Tibial artery (tissue), 4 donors: ENCODE measurements at regions not wholly inside any gene's neighbourhood (a gene's known extent, or its start where the extent isn't known, plus 50 kb on each side); places are given as distances from the start of the nearest gene placed in this dataset.

Source experiments
- DNase-seq, 2 donors: peaks; one replicate each; pipeline ENCODE4 v3.0.0-alpha.2; 2019
- H3K27ac ChIP-seq, 2 donors: fragments of 200-600 bp; sonication (generic) in 1 of 2; 1 replicate in 1 of 2; 2 replicates in 1 of 2; pipeline ENCODE4 v1.5.1; 2018 to 2019; ENCODE audit warnings: mild to moderate bottlenecking in 1 of 2
- H3K27me3 ChIP-seq, 2 donors: fragments of 200-600 bp; sonication (generic) in 1 of 2; one replicate each; pipeline versions ENCODE4 v1.5.1 to v1.6.0; 2016 to 2019
- H3K36me3 ChIP-seq, 3 donors: fragments of 200-600 bp; sonication (generic) in 2 of 3; one replicate each; pipeline ENCODE4 v1.5.1; 2016 to 2019; ENCODE audit warnings: mild to moderate bottlenecking in 2 of 3
- H3K4me1 ChIP-seq, 4 donors: fragments of 200-600 bp; sonication (generic) in 2 of 4; 1 replicate in 3 of 4; 2 replicates in 1 of 4; pipeline ENCODE4 v1.5.1; 2016 to 2019
- H3K4me3 ChIP-seq, 2 donors: fragments of 200-600 bp; sonication (generic) in 1 of 2; 1 replicate in 1 of 2; 2 replicates in 1 of 2; pipeline ENCODE4 v1.5.1; 2018 to 2019; ENCODE audit warnings: mild to moderate bottlenecking in 2 of 2
- H3K9me3 ChIP-seq, 3 donors: fragments of 200-600 bp; sonication (generic) in 1 of 3; one replicate each; pipeline ENCODE4 v1.5.1; 2016 to 2019
- CTCF ChIP-seq, 2 experiments: fragments of 200-600 bp in 1 of 2; fragments of 450-650 bp in 1 of 2; IDR thresholded peaks; one replicate each; pipeline ENCODE4 v1.5.1; 2017 to 2019; ENCODE audit warnings: antibody characterized with exemption in 2 of 2, mild to moderate bottlenecking in 1 of 2, moderate library complexity in 1 of 2
- intact Hi-C: fragments of 100-400 bp; cut with DNase I; formaldehyde crosslinking; loops from one replicate; pipeline ENCODE4 v1.15.0; 2023; ENCODE audit warnings: low total_unique reads

GRCh38 chr2:82172483-82172882, 1867.9 kb upstream of the LRRTM1 start:
- Histone ChIP-seq H3K36me3 (no peaks in the 10 kb centered on the region), H3K4me3 (no peak overlapping the region), H3K4me1 (no peaks in the 10 kb centered on the region), H3K9me3 (no peaks in the 10 kb centered on the region), H3K27ac (no peak overlapping the region), H3K27me3 (no peaks in the 10 kb centered on the region)
- TF ChIP-seq CTCF (IDR thresholded peaks at IDR 0.05), result no peak
- intact Hi-C loops, result no loop called here
- no peak for DNase-seq

- intact Hi-C loops, result no loop called here
Measured at GRCh38 chr2:82169379-82169778, 1864.8 kb upstream of the LRRTM1 start.

GRCh38 chr2:82165377-82165776, 1860.8 kb upstream of the LRRTM1 start:
- H3K9me3 ChIP-seq, result no peaks in the 10 kb centered on the region
- DNase-seq, result no peak
- intact Hi-C loops, result no loop called here

More at GRCh38 chr2:82169379-82169778, 1864.8 kb upstream of the LRRTM1 start:
- Histone ChIP-seq H3K4me1 (no peaks in the 10 kb centered on the region), H3K27me3 (no peaks in the 10 kb centered on the region), H3K27ac (no peak overlapping the region), H3K9me3 (no peaks in the 10 kb centered on the region), H3K4me3 (no peak overlapping the region), H3K36me3 (no peaks in the 10 kb centered on the region)
- TF ChIP-seq CTCF (IDR thresholded peaks at IDR 0.05), result no peak
- DNase-seq, result no peak

GRCh38 chr2:82158150-82158549, 1853.6 kb upstream of the LRRTM1 start:
- no peak for DNase-seq
- intact Hi-C loops, result no loop called here
- Histone ChIP-seq H3K27me3 (no peaks in the 10 kb centered on the region), H3K27ac (no peak overlapping the region), H3K36me3 (no peaks in the 10 kb centered on the region), H3K4me1 (no peaks in the 10 kb centered on the region), H3K9me3 (no peaks in the 10 kb centered on the region), H3K4me3 (no peak overlapping the region)
- TF ChIP-seq CTCF (IDR thresholded peaks at IDR 0.05), result no peak

More at GRCh38 chr2:82165377-82165776, 1860.8 kb upstream of the LRRTM1 start:
- Histone ChIP-seq H3K27ac (no peak overlapping the region), H3K27me3 (no peaks in the 10 kb centered on the region), H3K4me3 (no peak overlapping the region), H3K36me3 (no peaks in the 10 kb centered on the region), H3K4me1 (no peaks in the 10 kb centered on the region)
- no peak for TF ChIP-seq CTCF (IDR thresholded peaks at IDR 0.05)

GRCh38 chr2:82155469-82155868, 1850.9 kb upstream of the LRRTM1 start:
- Histone ChIP-seq H3K4me1 (no peaks in the 10 kb centered on the region), H3K4me3 (no peak overlapping the region), H3K9me3 (no peaks in the 10 kb centered on the region), H3K36me3 (no peaks in the 10 kb centered on the region), H3K27me3 (no peaks in the 10 kb centered on the region), H3K27ac (no peak overlapping the region)
- intact Hi-C loops, result no loop called here
- no peak for DNase-seq
- TF ChIP-seq CTCF (IDR thresholded peaks at IDR 0.05), result no peak

- no peaks in the 10 kb centered on the region for H3K36me3 ChIP-seq
- H3K27ac ChIP-seq, result no peak overlapping the region
- no peak for DNase-seq
- no peaks in the 10 kb centered on the region for H3K9me3 ChIP-seq
- H3K27me3 ChIP-seq, result no peaks in the 10 kb centered on the region
- intact Hi-C loops, result no loop called here
- no peak overlapping the region for H3K4me3 ChIP-seq
- H3K4me1 ChIP-seq, result no peaks in the 10 kb centered on the region
- no peak for TF ChIP-seq CTCF (IDR thresholded peaks at IDR 0.05)
Measured at GRCh38 chr2:82143343-82143742, 1838.8 kb upstream of the LRRTM1 start.
